ENCODE measurements at regions not wholly inside any gene's neighbourhood (a gene's known extent, or its start where the extent isn't known, plus 50 kb on each side); places are given as distances from the start of the nearest gene placed in this dataset.

GRCh38 chr10:10791869-10792268 is 225.8 kb upstream of the CELF2 start:
- Histone ChIP-seq H3K4me1 (ENCODE audit: control insufficient read depth in 4 of 4, insufficient read depth in 4 of 4, low read length in 3 of 4) (no peaks in the 10 kb centered on the region), H3K27me3 (ENCODE audit: control insufficient read depth in 4 of 4, insufficient read depth in 4 of 4, low read length in 3 of 4) (peaks cover 0 to 9% (median 0%) of the 10 kb centered on the region in 4 donors), H3K27ac (ENCODE audit: low read depth in 1 of 2, low read length in 2 of 2) (no peak overlapping the region), H3K36me3 (ENCODE audit: control insufficient read depth in 4 of 4, insufficient read depth in 3 of 4, low read depth in 1 of 4, low read length in 3 of 4) (no peaks in the 10 kb centered on the region), H3K9me3 (ENCODE audit: control insufficient read depth in 4 of 4, low read length in 3 of 4) (no peaks in the 10 kb centered on the region), H3K9ac (ENCODE audit: low read depth in 1 of 2, low read length in 2 of 2) (no peak overlapping the region), H3K4me3 (ENCODE audit: low read depth in 1 of 3, low read length in 3 of 3) (no peak overlapping the region)
- DNase-seq (ENCODE audit: low spot score): no peak
- WGBS: 45% methylated on average over 3 of the region's 3 CpGs
- no peak for TF ChIP-seq SP1 (IDR thresholded peaks at IDR 0.05)

GRCh38 chr10:10792681-10793080 is 225.0 kb upstream of the CELF2 start:
- DNase-seq (ENCODE audit: low spot score): no peak
- Histone ChIP-seq H3K9ac (ENCODE audit: low read depth in 1 of 2, low read length in 2 of 2) (no peak overlapping the region), H3K36me3 (ENCODE audit: control insufficient read depth in 4 of 4, insufficient read depth in 3 of 4, low read depth in 1 of 4, low read length in 3 of 4) (no peaks in the 10 kb centered on the region), H3K27me3 (ENCODE audit: control insufficient read depth in 4 of 4, insufficient read depth in 4 of 4, low read length in 3 of 4) (peaks cover 0 to 9% (median 0%) of the 10 kb centered on the region in 4 donors), H3K4me1 (ENCODE audit: control insufficient read depth in 4 of 4, insufficient read depth in 4 of 4, low read length in 3 of 4) (no peaks in the 10 kb centered on the region), H3K9me3 (ENCODE audit: control insufficient read depth in 4 of 4, low read length in 3 of 4) (no peaks in the 10 kb centered on the region), H3K4me3 (ENCODE audit: low read depth in 1 of 3, low read length in 3 of 3) (no peak overlapping the region), H3K27ac (ENCODE audit: low read depth in 1 of 2, low read length in 2 of 2) (no peak overlapping the region)
- TF ChIP-seq TAF1 (conservative IDR thresholded peaks at IDR 0.05) (no peak), FOXA1 (IDR thresholded peaks at IDR 0.05) (no peak)
- WGBS: 38% methylated on average over 3 of the region's 3 CpGs

- no peak overlapping the region for H3K9ac ChIP-seq (ENCODE audit: low read depth in 1 of 2, low read length in 2 of 2)
- H3K4me3 ChIP-seq (ENCODE audit: low read depth in 1 of 3, low read length in 3 of 3): no peak overlapping the region
- no peak for TF ChIP-seq HNF4A (conservative IDR thresholded peaks at IDR 0.05)
- no peak for TF ChIP-seq JUND (IDR thresholded peaks at IDR 0.05)
- no peak for TF ChIP-seq FOXA2 (IDR thresholded peaks at IDR 0.05)
- TF ChIP-seq ZBTB33 (IDR thresholded peaks at IDR 0.05): no peak
- TF ChIP-seq YY1 (IDR thresholded peaks at IDR 0.05): no peak
- no peak for TF ChIP-seq CTCF (IDR thresholded peaks at IDR 0.05; ENCODE audit: low read depth, low read length, missing input control)
- no peak for TF ChIP-seq ATF3 (IDR thresholded peaks at IDR 0.05)
- TF ChIP-seq MAX (IDR thresholded peaks at IDR 0.05): no peak
- TF ChIP-seq EGR1 (IDR thresholded peaks at IDR 0.05; ENCODE audit: low read depth in 2 of 2): no peak
- TF ChIP-seq RAD21 (IDR thresholded peaks at IDR 0.05): no peak
- no peak for TF ChIP-seq SP1 (IDR thresholded peaks at IDR 0.05)
- peaks cover 0 to 9% (median 0%) of the 10 kb centered on the region in 4 donors for H3K27me3 ChIP-seq (ENCODE audit: control insufficient read depth in 4 of 4, insufficient read depth in 4 of 4, low read length in 3 of 4)
- H3K4me1 ChIP-seq (ENCODE audit: control insufficient read depth in 4 of 4, insufficient read depth in 4 of 4, low read length in 3 of 4): no peaks in the 10 kb centered on the region
- no peak for DNase-seq (ENCODE audit: low spot score)
- H3K9me3 ChIP-seq (ENCODE audit: control insufficient read depth in 4 of 4, low read length in 3 of 4): no peaks in the 10 kb centered on the region
- H3K36me3 ChIP-seq (ENCODE audit: control insufficient read depth in 4 of 4, insufficient read depth in 3 of 4, low read depth in 1 of 4, low read length in 3 of 4): no peaks in the 10 kb centered on the region
- H3K27ac ChIP-seq (ENCODE audit: low read depth in 1 of 2, low read length in 2 of 2): no peak overlapping the region
- 85% methylated on average over 8 of the region's 8 CpGs for WGBS
These were observed 223.6 kb upstream of the CELF2 start for GRCh38 chr10:10794046-10794445.
